ENCODE measurements at regions not wholly inside any gene's neighbourhood (a gene's known extent, or its start where the extent isn't known, plus 50 kb on each side); places are given as distances from the start of the nearest gene placed in this dataset.

GRCh38 chr1:58075188-58075578 is 471.3 kb downstream of the OMA1 start:
- TF ChIP-seq CTCF (IDR thresholded peaks at IDR 0.05): no peak
- no peak for TF ChIP-seq MXI1 (IDR thresholded peaks at IDR 0.05; ENCODE audit: low read depth, low read length)

Data from SK-N-SH (cell line).